Urothelium cell line (cell line): ENCODE measurements at regions not wholly inside any gene's neighbourhood (a gene's known extent, or its start where the extent isn't known, plus 50 kb on each side); places are given as distances from the start of the nearest gene placed in this dataset.
"Not testable (repeated sequence)": the region's sequence is repeated elsewhere in the genome, so short reads cannot be mapped to it uniquely, and the experiment has no call there.

ENCODE experiments used
- DNase-seq: peaks from one replicate; pipeline ENCODE4 v3.0.0; 2011; ENCODE audit warnings: low spot score, mixed read lengths
- FAIRE-seq: peaks from 2 replicates; lab custom pipeline; 2011; peaks lifted over from hg19 to GRCh38; lab: Jason Lieb, UNC

DNA sequence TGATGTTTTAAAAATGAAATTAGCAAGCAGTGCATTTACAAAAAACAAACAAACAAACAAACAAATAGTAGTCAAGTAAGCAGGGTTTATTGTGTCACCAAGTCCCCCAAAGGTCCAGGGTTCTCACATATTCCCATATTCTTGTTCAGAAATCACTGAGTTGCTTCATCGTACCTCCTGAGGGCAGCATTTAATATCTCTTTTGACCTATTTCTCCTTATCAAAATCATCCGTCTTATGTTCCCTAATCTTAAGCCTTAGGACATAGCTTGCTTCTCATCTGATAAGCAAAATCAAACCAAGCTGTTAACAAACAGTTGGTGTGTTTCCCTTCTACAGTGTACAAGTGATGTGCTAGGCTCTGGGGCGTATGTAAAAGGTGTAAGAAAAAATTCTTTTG lies 109.5 kb upstream of the MAN2A1 start:
- FAIRE-seq (no peak), DNase-seq (no peak)

DNA sequence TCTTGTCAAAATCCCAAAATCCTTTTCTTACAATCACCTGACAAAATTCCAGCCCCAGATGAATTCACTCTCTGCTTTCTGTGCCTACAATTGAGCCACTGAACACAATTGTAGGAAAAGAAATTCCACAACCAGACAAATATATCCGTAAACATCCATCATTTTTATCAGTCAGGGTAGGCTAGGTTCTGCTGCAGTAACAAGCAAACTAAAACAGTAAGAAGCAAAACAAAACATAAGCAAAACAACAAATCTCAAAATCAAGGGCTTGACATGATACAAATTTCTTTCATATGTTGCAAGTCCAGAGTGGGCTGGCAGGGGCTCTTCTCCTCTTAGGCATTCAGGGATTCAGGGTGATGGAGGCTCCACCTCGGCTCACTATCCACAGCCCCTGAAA lies 114.2 kb upstream of the MAN2A1 start:
- no peak for FAIRE-seq
- DNase-seq, result no peak

DNA sequence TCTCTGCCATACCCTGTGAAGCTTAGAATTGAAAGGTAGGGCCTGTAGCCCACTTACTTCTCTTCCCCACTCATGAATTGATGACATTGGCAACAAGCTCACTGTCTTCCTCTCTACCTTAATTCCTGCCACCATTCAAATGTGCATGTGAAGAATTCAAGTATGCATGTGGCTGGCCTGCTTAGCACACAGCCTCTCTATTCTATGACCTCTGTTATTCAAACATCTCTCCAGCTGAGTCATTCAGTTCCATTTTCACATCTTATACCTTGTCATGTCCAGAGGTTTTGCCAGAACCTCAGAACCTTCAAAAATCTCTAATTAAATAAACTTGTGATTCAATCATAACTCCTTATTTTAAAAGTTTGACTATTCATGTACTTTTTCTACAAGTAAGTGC lies 114.7 kb upstream of the MAN2A1 start:
- DNase-seq (no peak), FAIRE-seq (no peak)

DNA sequence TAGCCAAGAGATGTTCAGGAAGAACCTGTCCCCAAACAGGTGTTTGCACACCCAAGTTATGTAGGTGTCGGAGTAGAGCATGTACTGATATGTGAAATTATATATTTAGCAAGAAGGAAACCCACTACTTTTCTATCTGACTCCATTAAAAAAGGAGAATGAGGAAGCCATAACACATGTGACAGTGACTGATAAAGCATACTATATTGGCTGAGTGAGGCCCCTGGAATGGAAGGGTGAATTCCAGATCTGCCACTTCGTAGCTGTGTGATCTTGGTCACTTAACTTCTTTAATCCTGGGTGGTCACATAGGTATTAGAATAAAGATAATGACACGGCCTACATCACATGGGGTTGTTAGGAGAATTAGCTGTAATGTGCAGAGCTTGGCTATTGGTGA lies 116.0 kb upstream of the MAN2A1 start:
- no peak for DNase-seq
- no peak for FAIRE-seq

DNA sequence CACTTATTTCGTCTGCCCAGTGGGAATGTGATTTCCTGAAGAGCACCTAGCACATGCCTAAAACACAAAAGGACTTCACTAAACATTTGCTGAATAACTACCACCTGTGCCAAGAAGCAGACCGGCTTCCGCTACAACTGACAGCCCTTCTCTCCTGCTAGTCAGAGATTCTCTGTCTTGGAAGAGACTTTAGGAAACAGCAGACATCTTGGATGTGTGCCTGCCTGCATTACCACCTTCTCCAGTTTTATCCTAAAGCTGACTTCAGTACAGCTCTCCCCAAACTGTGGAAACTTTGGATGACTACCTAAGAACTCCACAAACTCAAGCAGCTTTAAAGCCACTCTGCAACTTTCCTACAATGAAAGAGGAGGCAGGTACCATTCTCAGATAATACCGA lies 116.5 kb upstream of the MAN2A1 start:
- no peak for DNase-seq
- no peak for FAIRE-seq

DNA sequence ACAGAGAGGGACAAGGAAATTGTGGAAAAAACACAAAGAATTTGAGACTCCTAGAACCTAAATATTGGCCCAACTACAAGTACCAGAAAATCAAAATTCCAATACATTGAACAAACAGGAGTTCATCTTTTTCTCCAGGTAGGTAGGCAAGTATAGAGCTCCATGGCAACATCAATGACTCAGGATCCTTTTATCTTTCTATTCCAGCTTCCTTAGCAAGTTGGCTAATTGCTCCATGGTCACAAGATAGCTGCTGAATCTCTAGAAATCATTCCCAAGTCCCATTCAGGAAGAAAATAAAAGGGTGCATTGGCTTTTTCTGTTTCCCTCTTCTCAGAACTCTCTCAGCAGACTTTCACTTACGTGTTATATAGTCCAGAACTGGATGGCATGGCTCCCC lies 117.9 kb upstream of the MAN2A1 start:
- DNase-seq (no peak), FAIRE-seq (no peak)

DNA sequence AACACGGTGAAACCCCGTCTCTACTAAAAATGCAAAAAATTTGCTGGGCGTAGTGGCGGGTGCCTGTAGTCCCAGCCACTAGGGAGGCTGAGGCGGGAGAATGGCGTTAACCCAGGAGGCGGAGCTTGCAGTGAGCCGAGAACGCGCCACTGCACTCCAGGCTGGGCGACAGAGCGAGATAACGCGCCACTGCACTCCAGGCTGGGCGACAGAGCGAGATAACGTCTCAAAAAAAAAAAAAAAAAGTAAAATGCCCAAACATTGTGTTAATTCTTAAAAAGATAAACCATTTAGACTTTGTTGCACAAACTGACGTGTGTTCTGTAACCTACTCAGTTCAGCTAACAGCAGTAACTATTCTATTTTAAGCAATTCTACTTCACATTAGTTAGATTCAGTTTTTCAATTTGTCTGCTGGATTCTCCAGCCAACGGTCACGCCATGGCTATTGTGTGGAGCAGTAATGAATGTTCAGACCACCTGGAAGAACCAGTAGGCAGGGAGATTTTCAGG lies 119.3 kb upstream of the MAN2A1 start:
- FAIRE-seq (no peak), DNase-seq (no peak)

DNA sequence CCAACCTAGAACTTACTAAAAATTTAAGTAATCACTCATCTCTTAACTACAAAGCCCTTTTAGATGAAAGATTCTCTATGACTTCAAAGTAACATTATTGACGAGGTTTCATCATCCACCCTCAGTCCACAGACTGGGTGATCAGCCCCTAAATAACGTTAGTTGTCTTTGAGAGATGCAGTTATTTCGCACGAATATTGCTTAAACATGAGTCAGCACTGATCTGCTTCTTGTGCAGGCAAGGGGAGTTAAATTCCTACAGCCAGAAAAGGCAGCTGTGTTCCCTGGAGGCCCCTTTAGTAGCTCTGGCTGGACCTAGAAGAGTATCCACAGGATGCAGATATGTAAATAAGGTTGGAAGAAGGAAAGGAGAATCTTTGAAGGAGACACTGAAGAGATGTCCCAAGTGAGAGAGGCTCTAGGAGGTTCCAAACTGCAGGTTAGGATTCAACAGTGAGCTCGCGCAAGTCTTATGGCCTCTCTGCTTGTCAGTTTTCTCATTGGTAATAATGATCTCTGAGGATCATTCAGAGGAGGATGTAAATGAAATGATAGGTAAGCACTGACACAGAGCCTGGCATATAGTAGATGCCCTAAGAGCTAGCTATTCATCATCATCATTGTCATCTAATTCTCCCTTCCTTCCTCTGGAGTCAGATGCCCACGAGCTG lies 122.2 kb upstream of the MAN2A1 start:
- no peak for DNase-seq
- FAIRE-seq, result no peak

DNA sequence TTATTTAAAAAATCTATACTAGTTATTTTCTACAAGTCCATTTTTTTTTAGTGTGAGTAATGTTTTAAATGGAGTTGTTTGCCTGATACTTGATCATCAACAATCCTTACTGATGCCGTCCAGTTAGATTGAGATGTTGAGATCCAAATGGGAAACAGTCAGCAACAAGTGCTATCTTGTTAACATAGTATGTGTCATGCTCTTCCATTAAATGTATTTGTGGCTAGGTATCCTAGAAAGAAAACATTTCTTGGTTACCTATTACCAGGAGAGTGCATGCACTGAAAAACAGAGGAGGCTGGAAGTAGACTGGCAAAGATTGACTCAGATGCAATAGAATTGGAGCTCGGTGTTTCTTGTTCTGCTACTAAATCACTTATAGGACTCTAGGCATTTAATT lies 123.4 kb upstream of the MAN2A1 start:
- FAIRE-seq, result no peak
- DNase-seq, result no peak

DNA sequence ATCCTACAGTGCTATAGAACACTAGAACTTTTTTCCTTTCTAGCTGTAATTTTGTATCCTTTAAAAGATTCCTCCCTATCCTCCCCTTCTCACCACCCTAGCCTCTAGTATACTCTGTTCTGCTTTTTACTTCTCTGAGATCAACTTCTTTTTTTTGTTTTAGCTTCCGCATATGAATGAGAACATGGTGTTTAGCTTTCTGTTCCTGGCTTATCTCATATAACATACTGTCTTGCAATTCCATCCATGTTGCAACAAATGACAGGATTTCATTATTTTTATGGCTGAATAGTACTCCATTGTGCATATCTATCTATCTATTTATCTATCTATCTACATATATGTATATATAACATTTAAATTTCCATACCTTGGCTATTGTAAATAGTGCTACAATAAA lies 126.0 kb upstream of the MAN2A1 start:
- DNase-seq (no peak), FAIRE-seq (no peak)

DNA sequence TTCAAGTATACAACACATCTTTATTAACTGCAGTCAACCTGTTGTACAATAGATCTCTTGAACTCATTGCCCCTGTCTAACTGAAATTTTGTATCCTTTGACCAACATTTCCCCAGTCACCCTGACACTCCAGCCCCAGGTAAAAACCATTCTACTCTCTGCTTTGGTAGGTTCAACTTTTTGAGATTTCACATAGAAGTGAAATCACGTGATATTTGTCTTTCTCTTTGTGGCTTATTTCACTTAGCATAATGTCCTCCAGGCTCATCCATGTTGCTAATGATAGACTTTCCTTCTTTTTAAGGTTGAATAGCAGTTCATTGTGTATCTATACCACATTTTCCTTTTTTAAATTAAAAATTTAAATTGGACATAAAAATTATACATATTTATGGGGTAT lies 126.5 kb upstream of the MAN2A1 start:
- FAIRE-seq (no peak), DNase-seq (no peak)

DNA sequence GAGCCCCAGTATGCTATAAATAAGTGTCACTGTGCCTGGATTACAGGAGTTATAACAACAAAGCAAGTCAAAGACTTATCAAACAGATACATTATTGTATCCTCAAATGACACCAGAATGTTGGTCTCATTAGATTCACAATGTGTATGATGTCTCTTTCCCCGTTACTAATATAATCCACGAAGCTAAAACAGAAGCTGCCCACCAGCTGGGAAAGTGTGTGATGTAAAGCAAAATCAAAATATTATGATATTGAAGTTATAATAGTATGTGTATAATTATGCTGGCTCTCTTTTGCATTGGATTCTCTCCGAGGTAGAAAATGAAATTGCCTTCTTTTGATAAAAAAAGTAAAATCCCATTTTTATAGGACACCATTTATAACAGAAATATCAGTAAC lies 127.3 kb upstream of the MAN2A1 start:
- DNase-seq, result no peak
- FAIRE-seq, result no peak

DNA sequence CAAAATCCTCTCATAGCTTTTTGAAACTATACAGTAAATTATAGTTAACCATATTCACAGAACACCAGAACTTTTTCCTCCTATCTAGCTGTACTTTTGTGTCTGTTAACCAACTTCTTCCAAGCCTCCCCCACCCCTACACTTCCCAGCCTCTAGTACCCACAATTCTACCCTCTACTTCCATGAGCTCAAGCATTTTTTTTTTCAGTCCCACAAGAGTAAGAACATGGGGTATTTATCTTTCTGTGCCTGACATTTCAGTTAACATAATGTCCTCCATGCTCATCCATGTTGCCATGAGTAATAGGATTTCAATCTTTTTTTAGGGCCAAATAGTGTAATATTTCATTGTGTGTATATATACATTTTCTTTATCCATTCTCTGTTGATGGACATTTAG lies 128.3 kb upstream of the MAN2A1 start:
- DNase-seq (no peak), FAIRE-seq (no peak)

DNA sequence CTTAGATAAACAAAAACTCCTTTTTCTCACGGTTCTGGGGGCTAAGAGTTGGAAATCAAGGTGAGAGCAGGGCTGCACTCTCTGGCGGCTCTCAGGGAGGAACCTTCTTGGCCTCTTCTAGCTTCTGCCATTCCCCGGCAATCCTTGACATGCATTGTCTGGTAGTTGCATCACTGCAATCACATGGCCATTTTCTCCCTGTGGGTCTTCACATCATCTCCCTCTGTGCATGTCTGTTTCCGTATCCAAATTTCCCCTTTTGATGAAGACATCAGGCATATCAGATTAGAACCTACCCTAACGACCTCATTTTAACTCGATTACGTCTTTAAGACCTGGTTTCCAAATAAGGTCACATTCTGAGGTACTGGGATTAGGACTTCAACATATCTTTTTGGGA lies 129.2 kb upstream of the MAN2A1 start:
- no peak for DNase-seq
- FAIRE-seq, result no peak

DNA sequence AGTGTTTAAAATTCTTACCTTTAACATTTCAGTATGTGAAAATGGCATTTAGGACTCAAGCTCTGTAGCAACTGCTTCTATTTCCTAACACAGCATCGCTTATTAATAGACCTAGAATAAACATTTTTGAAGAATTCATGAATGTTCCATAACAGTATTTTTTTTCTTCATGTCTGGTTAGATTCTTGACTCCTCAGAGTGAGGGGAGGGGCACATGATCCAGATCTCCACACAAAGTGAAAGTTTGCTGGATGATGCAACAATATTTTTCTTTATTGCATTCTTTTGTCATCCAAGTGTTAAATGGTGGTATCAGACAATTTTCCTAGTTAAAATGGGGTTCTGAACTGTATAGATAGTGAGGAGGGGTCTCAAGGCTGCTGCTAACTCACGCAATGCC lies 130.8 kb upstream of the MAN2A1 start:
- DNase-seq, result no peak
- FAIRE-seq, result no peak

DNA sequence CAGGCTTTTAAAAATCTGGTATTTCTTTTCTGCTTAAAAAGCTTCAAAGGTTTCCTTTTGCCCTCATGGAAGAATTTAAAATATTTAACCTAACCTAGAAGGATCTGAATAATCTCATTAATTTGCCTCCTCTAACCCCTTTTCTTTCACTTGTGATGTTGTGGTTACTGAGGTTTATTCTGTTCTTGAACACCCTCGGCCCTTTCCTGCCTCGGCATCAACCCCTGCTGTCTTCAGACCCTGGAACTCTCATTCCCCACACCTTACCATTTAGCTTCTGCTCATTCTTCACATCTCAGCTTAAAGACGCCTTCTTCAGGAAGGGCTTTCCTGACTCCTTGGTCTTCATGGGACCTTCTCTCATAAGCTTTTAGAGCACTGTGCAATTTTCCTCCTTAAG lies 131.4 kb upstream of the MAN2A1 start:
- DNase-seq (no peak), FAIRE-seq (no peak)

DNA sequence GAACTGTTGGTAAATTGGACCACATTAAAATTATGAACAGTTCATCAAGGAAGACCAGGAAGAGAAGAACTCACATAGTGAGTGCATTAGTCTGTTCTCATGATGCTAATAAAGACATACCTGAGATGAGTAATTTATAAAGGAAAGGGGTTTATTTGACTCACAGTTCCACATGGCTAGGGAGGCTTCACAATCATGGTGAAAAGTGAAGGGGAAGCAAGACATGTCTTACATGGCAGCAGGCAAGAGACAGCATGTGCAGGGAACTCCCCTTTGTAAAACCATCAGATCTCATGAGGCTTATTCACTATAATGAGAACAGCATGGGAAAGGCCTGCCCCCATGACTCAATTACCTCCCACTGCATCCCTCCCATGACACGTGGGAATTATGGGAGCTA lies 135.9 kb upstream of the MAN2A1 start:
- FAIRE-seq, result no peak
- no peak for DNase-seq

DNA sequence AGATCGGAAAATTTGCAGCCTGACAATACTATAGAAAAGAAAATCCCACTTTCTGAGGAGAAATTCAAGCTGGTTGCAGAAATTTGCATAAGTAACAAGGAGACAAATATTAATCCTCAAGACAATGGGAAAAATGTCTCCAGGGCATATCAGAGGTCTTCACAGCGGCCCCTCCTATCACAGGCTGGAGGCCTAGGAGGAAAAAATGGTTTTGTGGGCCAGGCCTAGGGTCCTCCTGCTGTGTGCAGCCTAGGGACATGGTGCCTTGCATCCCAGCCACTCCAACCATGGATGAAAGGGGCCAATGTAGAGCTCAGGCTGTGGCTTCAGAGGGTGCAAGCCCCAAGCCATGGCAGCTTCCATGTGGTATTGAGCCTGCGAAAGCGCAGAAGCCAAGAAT lies 138.5 kb upstream of the MAN2A1 start:
- DNase-seq, FAIRE-seq: not testable (repeated sequence)

DNA sequence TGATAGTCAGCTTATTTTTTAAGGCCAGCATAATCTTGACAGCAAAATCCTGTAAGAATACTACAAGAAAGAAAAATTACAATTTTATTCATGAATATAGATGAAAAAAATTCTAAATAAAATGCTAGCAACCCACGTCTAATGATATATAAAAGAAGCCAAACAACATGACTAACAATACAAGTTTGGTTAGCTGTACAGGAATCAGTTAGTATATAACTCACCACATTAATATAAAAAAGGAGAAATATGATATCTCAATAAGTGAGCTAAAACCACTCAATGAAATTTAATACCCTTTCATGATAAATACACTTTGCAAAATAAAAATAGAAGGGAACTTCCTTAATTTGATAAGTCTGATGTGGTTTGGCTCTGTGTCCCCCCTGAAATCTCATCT lies 139.7 kb upstream of the MAN2A1 start:
- no peak for FAIRE-seq
- no peak for DNase-seq

DNA sequence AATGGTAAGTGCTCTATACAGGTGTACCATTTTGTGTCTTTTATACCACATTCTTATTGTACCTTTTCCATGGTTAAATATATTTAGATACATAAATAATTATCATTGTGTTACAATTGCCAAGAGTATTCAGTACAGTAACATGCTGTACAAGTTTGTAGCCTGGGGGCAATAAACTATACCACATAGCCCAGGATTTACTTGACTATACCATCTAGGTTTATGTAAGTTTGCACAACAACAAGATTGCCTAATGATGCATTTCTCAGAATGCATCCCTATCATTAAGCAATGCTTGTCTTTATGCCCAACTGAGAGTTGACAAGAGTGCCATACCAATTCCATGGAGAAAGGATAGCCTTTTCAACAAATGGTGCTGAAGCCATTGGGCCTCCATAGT lies 136.7 kb upstream of the PJA2 start:
- DNase-seq (no peak), FAIRE-seq (no peak)

DNA sequence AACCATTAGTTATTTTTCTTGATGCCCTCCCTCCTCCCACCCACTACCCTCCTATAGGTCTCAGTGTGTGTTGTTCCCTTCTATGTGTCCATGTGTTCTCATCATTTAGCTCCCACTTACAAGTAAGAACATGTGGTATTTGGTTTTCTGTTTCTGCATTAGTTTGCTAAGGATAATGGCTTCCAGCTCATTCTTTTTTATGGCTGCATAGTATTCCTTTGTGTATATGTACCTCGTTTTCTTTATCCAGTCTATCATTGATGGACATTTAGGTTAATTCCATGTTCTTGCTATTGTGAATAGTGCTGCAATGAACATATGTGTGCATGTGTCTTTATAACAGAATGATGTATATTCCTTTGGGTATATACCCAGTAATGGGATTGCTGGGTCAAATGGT lies 135.1 kb upstream of the PJA2 start:
- not testable (repeated sequence) for FAIRE-seq

DNA sequence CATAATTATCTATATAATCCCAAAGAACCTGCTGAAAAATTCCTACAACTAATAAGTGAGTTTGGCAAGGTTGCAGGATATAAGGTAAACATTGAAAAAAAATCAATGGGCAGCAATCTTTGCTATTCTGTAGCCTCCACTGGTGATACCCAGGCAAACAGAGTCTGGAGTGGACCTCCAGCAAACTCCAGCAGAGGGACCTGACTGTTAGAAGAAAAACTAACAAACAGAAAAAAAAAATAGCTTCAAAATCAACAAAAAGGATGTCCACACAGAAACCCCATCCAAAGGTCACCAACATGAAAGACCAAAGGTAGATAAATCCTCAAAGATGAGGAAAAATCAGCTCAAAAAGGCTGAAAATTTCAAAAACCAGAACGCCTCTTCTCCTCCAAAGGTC lies 128.9 kb upstream of the PJA2 start:
- DNase-seq, FAIRE-seq: not testable (repeated sequence)

More for the DNA sequence above, 135.1 kb upstream of the PJA2 start:
- DNase-seq, result not testable (repeated sequence)

DNA sequence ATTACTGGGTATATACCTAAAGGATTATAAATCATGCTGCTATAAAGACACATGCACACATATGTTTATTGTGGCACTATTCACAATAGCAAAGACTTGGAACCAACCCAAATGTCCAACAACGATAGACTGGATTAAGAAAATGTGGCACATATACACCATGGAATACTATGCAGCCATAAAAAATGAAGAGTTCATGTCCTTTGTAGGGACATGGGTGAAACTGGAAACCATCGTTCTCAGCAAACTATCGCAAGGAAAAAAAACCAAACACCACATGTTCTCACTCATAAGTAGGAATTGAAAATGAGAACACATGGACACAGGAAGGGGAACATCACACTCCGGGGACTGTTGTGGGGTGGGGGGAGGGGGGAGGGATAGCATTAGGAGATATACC lies 125.3 kb upstream of the PJA2 start:
- not testable (repeated sequence) for DNase-seq, FAIRE-seq
